Smooth muscle cell (in vitro differentiated cells): ENCODE measurements at regions not wholly inside any gene's neighbourhood (a gene's known extent, or its start where the extent isn't known, plus 50 kb on each side); places are given as distances from the start of the nearest gene placed in this dataset.

Experiments used
- DNase-seq: peaks from one replicate; lab custom pipeline; 2025; ENCODE audit not compliant: unreplicated experiment; lab: John Stamatoyannopoulos, UW
- H2AFZ ChIP-seq: fragments of 200-600 bp; sonication (generic); 2 replicates; pipeline ENCODE4 v1.6.0; 2016; ENCODE audit warnings: antibody characterized with exemption, low read depth, mild to moderate bottlenecking
- H3F3A ChIP-seq: fragments of 200-600 bp; sonication (generic); 2 replicates; pipeline ENCODE4 v1.6.0; 2017; ENCODE audit warnings: antibody characterized with exemption, low read depth
- H3K27ac ChIP-seq: fragments of 200-600 bp; sonication (generic); 2 replicates; pipeline ENCODE4 v1.5.1; 2016; ENCODE audit warnings: low read depth, mild to moderate bottlenecking
- H3K27me3 ChIP-seq: fragments of 200-600 bp; sonication (generic); 2 replicates; pipeline ENCODE4 v1.6.1; 2016; ENCODE audit warnings: low read depth, mild to moderate bottlenecking
- H3K36me3 ChIP-seq: fragments of 200-600 bp; sonication (generic); 2 replicates; pipeline ENCODE4 v1.5.1; 2016; ENCODE audit warnings: low read depth
- H3K4me1 ChIP-seq: fragments of 200-600 bp; sonication (generic); 2 replicates; pipeline ENCODE4 v1.5.1; 2016; ENCODE audit warnings: low read depth
- H3K4me2 ChIP-seq: fragments of 200-600 bp; sonication (generic); 2 replicates; pipeline ENCODE4 v1.6.0; 2016; ENCODE audit warnings: mild to moderate bottlenecking
- H3K4me3 ChIP-seq: fragments of 200-600 bp; sonication (generic); 2 replicates; pipeline ENCODE4 v1.5.1; 2016; ENCODE audit warnings: mild to moderate bottlenecking
- H3K79me2 ChIP-seq: fragments of 200-600 bp; sonication (generic); 2 replicates; pipeline ENCODE4 v1.6.0; 2016; ENCODE audit warnings: low read depth, mild to moderate bottlenecking
- H3K9ac ChIP-seq: fragments of 200-600 bp; sonication (generic); 2 replicates; pipeline ENCODE4 v1.6.0; 2016; ENCODE audit warnings: low read depth
- H3K9me3 ChIP-seq: fragments of 200-600 bp; sonication (generic); replicated peaks from 2 replicates; pipeline ENCODE4 v1.5.1; 2016; ENCODE audit warnings: low read depth
- H4K20me1 ChIP-seq: fragments of 200-600 bp; sonication (generic); 2 replicates; pipeline ENCODE4 v1.6.0; 2016; ENCODE audit warnings: low read depth
- CTCF ChIP-seq: fragments of 200-600 bp; sonication (generic); IDR thresholded peaks from 2 replicates; pipeline ENCODE4 v1.5.1; 2017; ENCODE audit warnings: borderline replicate concordance, mild to moderate bottlenecking, antibody characterized with exemption; ENCODE audit not compliant: insufficient read depth, poor library complexity, severe bottlenecking
- WGBS: methylation state at CpG from one replicate; pipeline ENCODE4 v1.1.7; 2016; ENCODE audit warnings: low lambda C conversion rate; 5-methylcytosine and 5-hydroxymethylcytosine counted together

DNA sequence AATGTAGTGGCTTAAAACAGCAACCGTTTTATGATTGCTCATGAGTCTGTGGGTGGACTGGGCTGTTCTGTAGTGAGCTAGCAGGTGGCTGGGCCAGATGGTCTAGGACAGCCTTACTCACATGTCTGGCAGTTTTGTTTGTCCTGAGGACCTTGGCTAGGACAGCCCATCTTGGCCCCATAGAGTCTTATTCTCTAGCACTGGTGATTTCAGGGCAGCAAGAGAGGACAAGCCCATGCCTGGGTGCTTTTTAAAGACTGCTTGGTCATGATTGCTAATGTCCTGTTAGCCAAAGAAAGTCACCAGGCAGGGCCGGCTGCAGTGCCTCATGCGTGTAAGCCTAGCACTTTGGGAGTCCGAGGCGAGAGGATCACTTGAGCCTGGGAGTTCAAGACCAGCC is 139.8 kb downstream of the KATNIP start:
- H4K20me1 ChIP-seq: no peaks in the 10 kb centered on the region
- no peak overlapping the region for H3K9ac ChIP-seq
- no peak for DNase-seq
- H3K9me3 ChIP-seq: no peaks in the 10 kb centered on the region
- H3K27ac ChIP-seq: no peak overlapping the region
- H3K4me2 ChIP-seq: no peak overlapping the region
- no peaks in the 10 kb centered on the region for H3K4me1 ChIP-seq
- H2AFZ ChIP-seq: no peak overlapping the region
- no peaks in the 10 kb centered on the region for H3F3A ChIP-seq
- TF ChIP-seq CTCF: no peak
- no peaks in the 10 kb centered on the region for H3K79me2 ChIP-seq
- no peaks in the 10 kb centered on the region for H3K27me3 ChIP-seq
- H3K4me3 ChIP-seq: no peak overlapping the region
- WGBS: 90% methylated on average over 5 of the region's 5 CpGs
- H3K36me3 ChIP-seq: no peaks in the 10 kb centered on the region

DNA sequence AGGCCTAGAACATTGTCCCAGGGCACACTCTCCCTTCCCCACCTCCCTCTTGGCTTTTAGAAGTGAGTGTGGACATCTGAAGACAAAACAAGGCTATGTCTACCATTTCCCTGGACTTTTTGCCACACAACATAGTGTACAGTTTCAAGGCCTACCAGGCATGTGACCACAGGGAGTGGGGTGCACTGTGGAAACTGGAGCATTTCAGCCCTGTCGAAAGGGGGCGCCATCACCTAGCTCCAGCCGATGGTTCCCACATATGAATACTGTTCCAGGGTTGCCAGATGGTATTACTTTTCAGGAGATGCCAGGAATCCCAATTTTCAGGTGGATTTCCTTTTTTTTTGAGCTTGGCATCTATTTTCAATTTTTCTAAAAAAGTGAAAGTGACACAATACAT is 140.7 kb downstream of the KATNIP start:
- no peak for DNase-seq
- no peaks in the 10 kb centered on the region for H3K79me2 ChIP-seq
- H2AFZ ChIP-seq: no peak overlapping the region
- H3K27ac ChIP-seq: no peak overlapping the region
- no peak overlapping the region for H3K4me3 ChIP-seq
- no peaks in the 10 kb centered on the region for H3K4me1 ChIP-seq
- H3K9me3 ChIP-seq: no peaks in the 10 kb centered on the region
- no peaks in the 10 kb centered on the region for H3K36me3 ChIP-seq
- no peak overlapping the region for H3K4me2 ChIP-seq
- TF ChIP-seq CTCF: peak; percentile 39
- H3K9ac ChIP-seq: no peak overlapping the region
- no peaks in the 10 kb centered on the region for H3F3A ChIP-seq
- 31% methylated on average over 3 of the region's 3 CpGs for WGBS
- no peaks in the 10 kb centered on the region for H4K20me1 ChIP-seq
- no peaks in the 10 kb centered on the region for H3K27me3 ChIP-seq

DNA sequence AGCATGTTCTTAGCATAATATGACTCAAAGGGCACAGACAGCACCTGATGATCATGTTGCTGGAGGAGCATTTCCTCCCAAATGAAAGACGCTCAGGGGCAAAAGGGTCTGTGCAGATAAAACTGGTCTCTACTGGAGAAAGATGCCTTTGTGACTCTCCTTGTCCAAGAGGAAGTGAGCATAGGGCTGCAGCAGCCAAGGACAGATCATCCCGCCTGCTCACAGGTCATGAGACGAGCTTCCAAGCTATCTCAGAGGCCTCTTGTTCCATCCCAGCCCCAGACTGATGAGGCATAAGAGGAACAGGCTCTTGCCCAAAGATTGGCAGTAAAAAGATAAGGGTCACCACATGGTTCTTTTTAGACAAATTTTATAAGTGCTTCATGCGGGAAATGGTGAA is 141.8 kb downstream of the KATNIP start:
- no peak for TF ChIP-seq CTCF
- H3K4me1 ChIP-seq: no peaks in the 10 kb centered on the region
- H3K27ac ChIP-seq: no peak overlapping the region
- H3K4me3 ChIP-seq: no peak overlapping the region
- no peaks in the 10 kb centered on the region for H3K27me3 ChIP-seq
- DNase-seq: no peak
- H3K4me2 ChIP-seq: no peak overlapping the region
- H3K36me3 ChIP-seq: no peaks in the 10 kb centered on the region
- H3K79me2 ChIP-seq: no peaks in the 10 kb centered on the region
- no peak overlapping the region for H2AFZ ChIP-seq
- no peak overlapping the region for H3K9ac ChIP-seq
- no peaks in the 10 kb centered on the region for H3F3A ChIP-seq
- WGBS: 78% methylated on average over 4 of the region's 4 CpGs
- no peaks in the 10 kb centered on the region for H4K20me1 ChIP-seq
- no peaks in the 10 kb centered on the region for H3K9me3 ChIP-seq

- DNase-seq: no peak
- Histone ChIP-seq H3K79me2 (no peaks in the 10 kb centered on the region), H3K27ac (no peak overlapping the region), H3K36me3 (no peaks in the 10 kb centered on the region), H3K27me3 (no peaks in the 10 kb centered on the region), H4K20me1 (no peaks in the 10 kb centered on the region), H3K4me2 (no peak overlapping the region), H3K4me3 (no peak overlapping the region), H3F3A (no peaks in the 10 kb centered on the region), H3K4me1 (no peaks in the 10 kb centered on the region), H3K9ac (no peak overlapping the region), H2AFZ (no peak overlapping the region), H3K9me3 (no peaks in the 10 kb centered on the region)
- TF ChIP-seq CTCF: no peak
- 98% methylated on average over 10 of the region's 10 CpGs for WGBS
Observed at GRCh38 chr16:27692576-27692975, 142.6 kb downstream of the KATNIP start.
